ENCODE measurements at regions not wholly inside any gene's neighbourhood (a gene's known extent, or its start where the extent isn't known, plus 50 kb on each side); places are given as distances from the start of the nearest gene placed in this dataset.
A peak's percentile ranks its signal among the peaks of the same experiment; 100 is the strongest.

DNA sequence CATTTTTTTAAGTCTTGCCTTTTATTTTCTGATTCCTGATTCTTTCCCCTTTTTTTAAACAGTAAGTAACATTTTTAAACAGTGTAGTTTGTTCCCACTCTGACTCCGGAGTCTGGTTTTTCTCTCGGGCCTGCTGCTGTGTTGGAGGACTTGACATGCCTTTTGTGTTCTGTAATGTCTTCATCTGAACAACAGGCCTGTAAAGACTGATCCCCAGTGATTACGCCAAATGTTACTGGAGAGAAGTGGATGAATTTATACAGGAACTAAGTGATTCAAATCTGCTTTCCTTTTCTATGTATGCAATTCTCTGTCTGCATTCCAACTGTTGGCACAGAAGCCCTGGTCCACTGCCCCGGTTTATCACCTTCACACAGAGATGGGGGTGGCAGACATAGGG, 54.3 kb upstream of the RMDN2 start:
- DNase-seq, result no peak

DNA sequence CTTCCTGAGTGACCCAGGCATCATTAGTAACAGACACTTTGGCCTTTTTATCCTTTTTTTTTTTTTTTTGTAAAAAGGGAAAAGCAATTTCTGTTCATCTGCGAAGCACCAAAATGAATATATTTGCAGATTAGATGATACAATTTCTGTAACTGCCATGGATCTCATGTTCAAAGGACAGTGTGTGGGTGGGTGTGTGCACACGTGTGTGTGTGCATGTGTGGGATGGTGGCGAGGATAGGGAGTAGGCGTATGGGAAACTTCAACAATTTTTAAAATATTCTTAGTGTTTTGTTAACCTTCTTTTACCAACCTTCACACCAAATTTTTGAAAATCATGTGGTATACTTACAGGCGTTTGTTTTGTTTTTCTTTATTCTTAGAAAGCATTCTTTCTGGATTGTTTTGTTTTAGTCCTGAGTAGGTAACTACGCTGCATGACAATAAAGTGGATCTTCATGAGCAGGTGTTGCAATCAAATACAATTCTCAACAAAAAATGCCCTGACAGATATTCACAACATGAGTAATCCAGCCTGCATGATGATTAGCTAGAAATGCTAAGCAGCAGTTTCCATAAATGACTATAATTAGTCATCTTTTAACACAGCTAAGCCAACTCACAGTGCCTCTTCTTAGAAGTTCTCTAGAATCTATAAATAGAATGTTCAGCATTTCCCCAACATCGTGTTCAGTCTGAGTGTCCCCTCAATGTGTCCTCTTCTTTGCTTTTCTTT, 53.5 kb upstream of the RMDN2 start:
- no peak for DNase-seq

DNA sequence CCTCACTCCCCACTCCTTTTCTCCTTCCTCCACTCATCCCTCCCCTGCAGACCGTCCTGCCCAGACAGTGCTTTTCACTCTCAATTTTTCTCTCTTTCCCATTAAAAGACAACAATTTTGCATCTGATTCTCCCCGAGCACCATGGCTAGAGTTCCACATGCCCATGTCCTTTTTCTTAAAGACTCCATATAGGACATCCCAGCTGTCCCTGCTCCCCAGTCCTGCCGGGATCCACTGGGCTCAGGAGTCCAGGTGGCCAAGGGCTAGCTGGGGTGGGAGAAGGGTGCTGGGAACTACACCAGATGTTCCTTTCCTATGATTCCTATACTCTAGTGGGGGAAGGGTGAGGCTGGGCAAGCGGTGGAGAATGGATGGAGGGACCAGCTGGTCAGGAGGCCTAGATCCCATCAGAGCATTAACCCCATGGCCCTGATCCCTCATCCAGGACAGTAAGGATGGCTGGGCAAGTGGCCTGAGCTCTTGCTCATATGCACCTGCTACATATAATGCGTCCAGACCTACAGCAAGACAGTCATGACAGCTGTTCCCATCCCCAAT, 52.8 kb upstream of the RMDN2 start:
- DNase-seq, result no peak

DNA sequence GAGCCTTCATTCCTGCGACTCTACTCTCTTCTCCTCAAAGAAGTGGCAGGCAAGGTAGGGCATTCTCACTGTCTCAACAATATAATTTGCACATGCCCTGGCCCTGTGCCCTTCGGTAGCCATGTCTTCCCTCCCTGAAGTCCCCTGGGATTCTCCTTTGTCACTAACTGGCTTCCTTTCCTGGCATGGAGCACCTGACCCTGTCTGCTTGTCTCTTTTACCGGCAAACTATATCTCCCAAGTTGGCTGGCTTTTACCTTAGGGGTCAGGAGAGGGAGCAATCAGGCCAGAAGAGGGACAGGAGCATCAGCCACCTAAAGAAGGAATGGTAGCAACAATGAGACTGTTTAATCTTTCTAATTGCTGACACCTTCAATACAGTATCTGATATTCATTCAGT, 51.9 kb upstream of the RMDN2 start:
- peak; percentile 25 for DNase-seq

DNA sequence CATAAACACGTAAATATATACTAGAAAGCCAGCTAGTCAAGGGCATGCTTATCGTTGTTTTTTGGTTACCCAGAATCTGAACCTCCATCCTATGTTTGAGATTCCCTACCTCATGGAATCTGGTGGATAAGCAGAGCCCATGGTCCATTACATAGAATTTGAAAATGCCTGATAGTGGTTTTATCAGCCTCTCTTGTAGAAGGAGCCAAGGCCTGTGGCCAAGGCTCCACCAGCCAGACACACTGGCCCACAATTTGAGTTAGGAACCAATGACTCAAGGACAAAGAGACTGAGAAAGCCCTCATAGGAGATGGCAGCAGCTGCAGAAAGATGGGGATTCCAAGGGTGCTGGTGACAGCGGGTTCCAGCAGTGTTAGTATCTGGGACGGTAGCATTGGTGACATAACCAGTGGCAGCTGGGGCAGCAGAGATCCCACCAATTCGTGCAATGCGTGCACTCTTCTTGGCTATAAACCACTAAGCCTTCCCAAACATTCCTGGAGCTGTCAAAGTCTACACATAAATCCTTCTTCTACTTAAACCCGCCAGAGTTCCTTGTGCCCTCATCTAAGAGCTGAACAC, 51.2 kb upstream of the RMDN2 start:
- no peak for DNase-seq

DNA sequence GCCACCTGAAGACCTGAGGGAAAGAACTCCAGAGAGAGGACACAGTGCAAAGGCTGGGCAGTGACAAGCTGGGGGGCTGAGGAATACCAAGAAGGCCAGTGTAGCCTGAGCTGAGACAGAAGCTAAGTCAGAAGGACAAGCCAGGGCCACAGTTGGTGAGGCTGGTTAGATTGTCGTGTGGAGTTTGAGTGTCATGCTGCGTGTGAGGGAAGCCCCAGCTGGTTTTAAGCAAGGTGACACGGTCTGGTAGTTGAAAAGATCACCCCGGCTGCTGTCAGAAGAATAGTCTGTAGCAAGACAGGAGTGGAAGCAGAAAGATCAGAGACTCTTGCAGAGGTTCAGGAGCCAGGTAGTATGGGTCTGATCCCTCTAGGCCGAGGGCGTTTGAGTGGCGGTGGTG, 50.6 kb upstream of the RMDN2 start:
- DNase-seq, result no peak
